ENCODE measurements at regions not wholly inside any gene's neighbourhood (a gene's known extent, or its start where the extent isn't known, plus 50 kb on each side); places are given as distances from the start of the nearest gene placed in this dataset.

DNA sequence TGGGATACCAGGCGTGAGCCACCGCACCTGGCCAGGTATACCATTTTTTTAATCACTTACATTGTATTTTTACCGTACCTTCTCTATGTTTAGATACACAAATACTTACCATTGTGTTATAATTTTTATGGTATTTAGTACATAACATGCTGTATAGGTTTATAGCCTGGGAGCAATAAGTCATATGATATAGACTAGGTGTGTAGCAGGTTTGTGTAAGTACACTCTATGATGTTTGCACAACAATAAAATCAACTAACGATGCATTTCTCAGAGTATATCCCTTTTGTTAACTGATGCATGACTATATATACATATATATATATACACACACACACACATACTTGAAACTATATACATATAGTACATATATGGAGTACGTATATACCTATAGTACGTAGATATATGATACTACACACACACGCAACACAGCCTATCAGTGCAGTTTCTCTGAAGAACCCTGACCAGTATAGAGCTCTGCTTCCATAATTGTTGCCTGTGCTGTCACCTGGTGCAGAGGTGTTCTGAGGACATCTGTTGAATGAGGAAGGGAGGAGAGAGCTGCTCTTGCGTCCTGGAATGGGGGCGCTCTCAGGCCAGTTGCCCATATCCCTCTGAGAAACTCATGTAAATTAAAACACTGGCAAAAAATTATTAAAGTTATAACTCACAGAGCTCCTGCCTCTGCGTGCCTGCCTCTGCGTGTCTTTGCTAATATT is 315.3 kb downstream of the FGFR2 start:
- no peak overlapping the region for H3K4me2 ChIP-seq (ENCODE audit: low read depth, low read length, poor library complexity, severe bottlenecking)

DNA sequence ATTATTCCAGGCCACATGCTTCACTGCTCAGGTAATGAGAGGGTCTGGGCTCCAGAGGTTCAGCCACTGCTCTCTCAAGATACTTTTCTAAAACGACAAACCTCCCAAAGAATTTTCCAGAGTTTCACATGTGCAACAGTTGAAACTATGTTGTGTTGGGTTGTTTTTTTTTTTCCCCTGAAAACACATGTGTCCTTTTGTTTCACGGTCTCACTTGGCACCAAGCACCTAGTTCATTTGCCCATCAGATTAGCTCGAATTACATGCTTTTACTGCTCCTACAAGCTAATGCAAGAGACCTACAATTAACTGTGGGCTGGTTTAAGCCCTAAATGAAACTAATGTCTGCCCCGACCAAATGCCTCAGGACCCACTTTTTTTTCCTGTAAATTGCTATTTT is 313.3 kb downstream of the FGFR2 start:
- H3K27ac ChIP-seq (ENCODE audit: low read depth, low read length) = no peak overlapping the region
- no peaks in the 10 kb centered on the region for H3F3A ChIP-seq (ENCODE audit: insufficient read depth)
- H2AFZ ChIP-seq (ENCODE audit: low read depth, low read length, severe bottlenecking) = no peak overlapping the region
- no peaks in the 10 kb centered on the region for H3K9me3 ChIP-seq (ENCODE audit: insufficient read depth, low read length)
- TF ChIP-seq, protein P1, sequence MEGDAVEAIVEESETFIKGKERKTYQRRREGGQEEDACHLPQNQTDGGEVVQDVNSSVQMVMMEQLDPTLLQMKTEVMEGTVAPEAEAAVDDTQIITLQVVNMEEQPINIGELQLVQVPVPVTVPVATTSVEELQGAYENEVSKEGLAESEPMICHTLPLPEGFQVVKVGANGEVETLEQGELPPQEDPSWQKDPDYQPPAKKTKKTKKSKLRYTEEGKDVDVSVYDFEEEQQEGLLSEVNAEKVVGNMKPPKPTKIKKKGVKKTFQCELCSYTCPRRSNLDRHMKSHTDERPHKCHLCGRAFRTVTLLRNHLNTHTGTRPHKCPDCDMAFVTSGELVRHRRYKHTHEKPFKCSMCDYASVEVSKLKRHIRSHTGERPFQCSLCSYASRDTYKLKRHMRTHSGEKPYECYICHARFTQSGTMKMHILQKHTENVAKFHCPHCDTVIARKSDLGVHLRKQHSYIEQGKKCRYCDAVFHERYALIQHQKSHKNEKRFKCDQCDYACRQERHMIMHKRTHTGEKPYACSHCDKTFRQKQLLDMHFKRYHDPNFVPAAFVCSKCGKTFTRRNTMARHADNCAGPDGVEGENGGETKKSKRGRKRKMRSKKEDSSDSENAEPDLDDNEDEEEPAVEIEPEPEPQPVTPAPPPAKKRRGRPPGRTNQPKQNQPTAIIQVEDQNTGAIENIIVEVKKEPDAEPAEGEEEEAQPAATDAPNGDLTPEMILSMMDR (IDR thresholded peaks at IDR 0.05; ENCODE audit: insufficient read depth, low read length, poor library complexity, severe bottlenecking) = no peak
- TF ChIP-seq EZH2phosphoT487 (conservative IDR thresholded peaks at IDR 0.05; ENCODE audit: low read length) = no peak
- H3K36me3 ChIP-seq (ENCODE audit: low read length) = no peaks in the 10 kb centered on the region
- H4K20me1 ChIP-seq (ENCODE audit: low read depth, low read length) = no peaks in the 10 kb centered on the region
- H3K9ac ChIP-seq (ENCODE audit: low read length) = no peak overlapping the region
- H3K4me2 ChIP-seq (ENCODE audit: low read depth, low read length, poor library complexity, severe bottlenecking) = no peak overlapping the region
- no peaks in the 10 kb centered on the region for H3K79me2 ChIP-seq (ENCODE audit: insufficient read depth, low read length)
- H3K4me3 ChIP-seq (ENCODE audit: insufficient read depth, low read length, poor library complexity, severe bottlenecking) = no peak overlapping the region
- no peaks in the 10 kb centered on the region for H3K27me3 ChIP-seq (ENCODE audit: low read length)
- no peaks in the 10 kb centered on the region for H3K9me2 ChIP-seq (replicated peaks; ENCODE audit: insufficient read depth, low read length)

More for the DNA sequence above, 315.3 kb downstream of the FGFR2 start:
- H3K36me3 ChIP-seq (ENCODE audit: low read length) = no peaks in the 10 kb centered on the region
- no peak overlapping the region for H3K27ac ChIP-seq (ENCODE audit: low read depth, low read length)
- H3K9me2 ChIP-seq (replicated peaks; ENCODE audit: insufficient read depth, low read length) = no peaks in the 10 kb centered on the region
- no peak overlapping the region for H3K4me3 ChIP-seq (ENCODE audit: insufficient read depth, low read length, poor library complexity, severe bottlenecking)
- H2AFZ ChIP-seq (ENCODE audit: low read depth, low read length, severe bottlenecking) = no peak overlapping the region
- H3K9ac ChIP-seq (ENCODE audit: low read length) = no peak overlapping the region
- H3K79me2 ChIP-seq (ENCODE audit: insufficient read depth, low read length) = no peaks in the 10 kb centered on the region
- TF ChIP-seq EZH2phosphoT487 (conservative IDR thresholded peaks at IDR 0.05; ENCODE audit: low read length) = no peak
- TF ChIP-seq, protein P1 (IDR thresholded peaks at IDR 0.05; ENCODE audit: insufficient read depth, low read length, poor library complexity, severe bottlenecking) = no peak
- H3K9me3 ChIP-seq (ENCODE audit: insufficient read depth, low read length) = no peaks in the 10 kb centered on the region
- H4K20me1 ChIP-seq (ENCODE audit: low read depth, low read length) = no peaks in the 10 kb centered on the region
- no peaks in the 10 kb centered on the region for H3F3A ChIP-seq (ENCODE audit: insufficient read depth)
- no peaks in the 10 kb centered on the region for H3K27me3 ChIP-seq (ENCODE audit: low read length)

DNA sequence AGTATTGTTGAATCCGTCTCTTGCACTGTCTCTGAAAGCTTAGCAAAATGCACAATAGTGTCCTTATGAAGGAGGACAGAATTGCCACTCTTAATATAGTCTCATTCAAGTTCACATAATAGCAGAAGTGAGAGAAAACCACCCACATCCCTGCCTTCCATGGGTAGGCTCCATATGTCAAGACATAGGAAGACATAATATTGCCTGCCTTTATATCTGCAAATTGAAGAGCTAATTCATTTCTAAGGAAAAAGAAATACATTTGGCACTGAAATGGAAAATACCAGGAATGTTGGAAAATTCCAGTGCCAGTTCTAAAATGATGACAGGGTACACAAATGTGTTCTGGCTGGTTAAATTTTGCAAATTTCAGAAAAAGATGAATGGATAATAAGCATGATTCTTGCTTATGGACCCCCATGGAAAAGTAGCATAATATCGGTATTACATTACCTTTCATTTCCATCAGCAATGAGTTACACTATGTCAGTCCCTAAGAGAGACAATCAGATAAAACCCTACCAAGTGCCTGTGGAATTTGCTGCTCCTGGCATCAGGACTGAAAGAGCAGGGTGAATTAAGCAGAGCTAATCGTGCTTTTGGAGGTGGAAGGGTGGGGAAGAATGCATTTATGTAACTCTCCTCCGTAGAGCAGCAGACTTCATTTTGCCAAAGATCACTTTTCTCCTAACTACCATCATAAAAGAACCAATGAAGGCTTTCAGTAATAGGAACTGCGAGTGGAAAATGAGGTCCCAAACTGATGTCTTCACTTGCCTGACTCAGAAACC is 312.6 kb downstream of the FGFR2 start:
- Histone ChIP-seq H3K9ac (ENCODE audit: low read length) (no peak overlapping the region), H3K27ac (ENCODE audit: low read depth, low read length) (no peak overlapping the region), H3K9me3 (ENCODE audit: insufficient read depth, low read length) (no peaks in the 10 kb centered on the region), H3K9me2 (replicated peaks; ENCODE audit: insufficient read depth, low read length) (no peaks in the 10 kb centered on the region), H3K4me2 (ENCODE audit: low read depth, low read length, poor library complexity, severe bottlenecking) (no peak overlapping the region), H3F3A (ENCODE audit: insufficient read depth) (no peaks in the 10 kb centered on the region), H4K20me1 (ENCODE audit: low read depth, low read length) (no peaks in the 10 kb centered on the region), H2AFZ (ENCODE audit: low read depth, low read length, severe bottlenecking) (no peak overlapping the region), H3K27me3 (ENCODE audit: low read length) (no peaks in the 10 kb centered on the region), H3K4me3 (ENCODE audit: insufficient read depth, low read length, poor library complexity, severe bottlenecking) (no peak overlapping the region), H3K79me2 (ENCODE audit: insufficient read depth, low read length) (no peaks in the 10 kb centered on the region), H3K36me3 (ENCODE audit: low read length) (no peaks in the 10 kb centered on the region)
- TF ChIP-seq, protein P1 (IDR thresholded peaks at IDR 0.05; ENCODE audit: insufficient read depth, low read length, poor library complexity, severe bottlenecking) = no peak
- TF ChIP-seq EZH2phosphoT487 (conservative IDR thresholded peaks at IDR 0.05; ENCODE audit: low read length) = no peak
